Panc1 (cell line): ENCODE measurements at regions not wholly inside any gene's neighbourhood (a gene's known extent, or its start where the extent isn't known, plus 50 kb on each side); places are given as distances from the start of the nearest gene placed in this dataset.

Experiments
- ATAC-seq: fragments of 200-7000 bp; cut with Tn5 transposase; 2 replicates; pipeline ENCODE4 v1.9.1; 2020; ENCODE audit warnings: mild to moderate bottlenecking, moderate library complexity
- BruUV-seq: library from RNA; stranded (reverse); fragments of 400-500 nt; replicated peaks from 2 replicates; lab custom pipeline; 2021; lab: Mats Ljungman, UMichigan
- CTCF ChIA-PET: fragments of 300-600 bp; sonication (Branson Sonifier 250); formaldehyde crosslinking; loops from one replicate; lab custom pipeline; 2022; ENCODE audit warnings: antibody characterized with exemption; lab: Charles Lee
- POLR2A ChIA-PET: fragments of 300-600 bp; sonication (Branson Sonifier 250); formaldehyde crosslinking; loops from one replicate; lab custom pipeline; 2022; ENCODE audit warnings: antibody characterized with exemption; lab: Charles Lee
- DNase-seq: peaks from one replicate; pipeline ENCODE4 v3.0.0-alpha.2; 2010; ENCODE audit warnings: low read depth, low spot score
- H3K27ac ChIP-seq: 2 replicates; pipeline ENCODE4 v1.5.1; 2011; ENCODE audit warnings: mild to moderate bottlenecking, low read length, inconsistent platforms
- H3K27me3 ChIP-seq: fragments of 200-500 bp; sonication (Bioruptor generic); 2 replicates; pipeline ENCODE4 v1.6.0; 2014; ENCODE audit warnings: low read length, inconsistent platforms; ENCODE audit not compliant: control insufficient read depth, insufficient read depth
- H3K36me3 ChIP-seq: fragments of 200-500 bp; sonication (Bioruptor generic); 2 replicates; pipeline ENCODE4 v1.5.1; 2014; ENCODE audit warnings: inconsistent platforms, mild to moderate bottlenecking, low read length, moderate library complexity; ENCODE audit not compliant: control insufficient read depth, insufficient read depth
- H3K4me1 ChIP-seq: 2 replicates; pipeline ENCODE4 v1.5.1; 2011; ENCODE audit warnings: inconsistent platforms, mild to moderate bottlenecking, low read length, moderate library complexity; ENCODE audit not compliant: control insufficient read depth, insufficient read depth
- H3K4me3 ChIP-seq, 2 experiments: 2 replicates each; pipeline ENCODE4 v1.5.1; 2011 to 2012; ENCODE audit warnings: low read depth in 2 of 2, low read length in 2 of 2, mild to moderate bottlenecking in 2 of 2, inconsistent platforms in 1 of 2, moderate library complexity in 1 of 2
- H3K9me3 ChIP-seq: fragments of 200-500 bp; sonication (Bioruptor generic); 2 replicates; pipeline ENCODE4 v1.5.1; 2014; ENCODE audit warnings: low read depth, mild to moderate bottlenecking, inconsistent platforms, low read length, moderate library complexity; ENCODE audit not compliant: control insufficient read depth, insufficient read depth
- CTCF ChIP-seq: fragments of 450-650 bp; IDR thresholded peaks from 2 replicates; pipeline ENCODE4 v1.5.1; 2017; ENCODE audit warnings: mild to moderate bottlenecking
- POLR2AphosphoS5 ChIP-seq: IDR thresholded peaks from 2 replicates; pipeline ENCODE4 v1.6.1; 2012; ENCODE audit warnings: mild to moderate bottlenecking, low read depth, low read length, moderate library complexity
- REST ChIP-seq, 2 experiments: IDR thresholded peaks; 2 replicates each; pipeline ENCODE4 v1.6.1; 2011 to 2012; ENCODE audit warnings: low read depth in 2 of 2, control low read depth in 1 of 2, low read length in 1 of 2, mild to moderate bottlenecking in 1 of 2, moderate library complexity in 1 of 2; ENCODE audit not compliant: insufficient read depth in 1 of 2
- SIN3A ChIP-seq: IDR thresholded peaks from 2 replicates; pipeline ENCODE4 v1.6.1; 2012; ENCODE audit warnings: low read depth, mild to moderate bottlenecking, low read length, moderate library complexity, borderline replicate concordance; ENCODE audit not compliant: insufficient read depth
- TCF7L2 ChIP-seq: IDR thresholded peaks from 2 replicates; pipeline ENCODE4 v1.6.1; 2011; ENCODE audit warnings: mild to moderate bottlenecking, low read depth, low read length, inconsistent platforms
- in situ Hi-C: cut with HindIII; loops from 2 replicates; pipeline ENCODE4 v1.10.0; 2016; ENCODE audit warnings: low sequenced_read_pairs, low pct_unique_long_range_greater_than_20kb
- intact Hi-C: fragments of 100-400 bp; cut with micrococcal nuclease; formaldehyde crosslinking; loops from one replicate; pipeline ENCODE4 v1.10.0; 2022; ENCODE audit not compliant: unreplicated experiment

- POLR2A ChIA-PET = no interaction called here
- in situ Hi-C loops (no loop called here), intact Hi-C loops (no loop called here)
- Histone ChIP-seq H3K4me1 (no peaks in the 10 kb centered on the region), H3K27me3 (no peaks in the 10 kb centered on the region), H3K4me3 (no peak overlapping the region), H3K9me3 (no peaks in the 10 kb centered on the region), H3K36me3 (no peaks in the 10 kb centered on the region), H3K27ac (no peak overlapping the region; the same call in 1 of the 2 replicates)
- TF ChIP-seq TCF7L2 (no peak), REST (IDR thresholded peaks at IDR 0.05; ENCODE audit: insufficient read depth in 1 of 2, low read depth in 2 of 2, low read length in 1 of 2) (no peak), POLR2AphosphoS5 (no peak), SIN3A (no peak), CTCF (no peak)
- ATAC-seq (no peak), DNase-seq (no peak)
- BruUV-seq = no TSS peak
- CTCF ChIA-PET = no interaction called here
Measured at GRCh38 chr6:8207869-8208191, 105.5 kb upstream of the EEF1E1 start.

- ATAC-seq (no peak), DNase-seq (no peak)
- BruUV-seq = no TSS peak
- Histone ChIP-seq H3K4me3 (no peak overlapping the region), H3K27me3 (no peaks in the 10 kb centered on the region), H3K4me1 (no peaks in the 10 kb centered on the region), H3K9me3 (no peaks in the 10 kb centered on the region), H3K27ac (peak overlapping the region; percentile 35; the same call in 1 of the 2 replicates), H3K36me3 (no peaks in the 10 kb centered on the region)
- ChIA-PET CTCF (no interaction called here), POLR2A (interaction anchor here (0.6 kb wide), 1 partner anchor 11 kb away, joined by 3 read pairs; no protein-coding TSS in a partner anchor)
- in situ Hi-C loops (no loop called here), intact Hi-C loops (no loop called here)
- no peak for TF ChIP-seq CTCF
- TF ChIP-seq TCF7L2 = no peak
- TF ChIP-seq REST (IDR thresholded peaks at IDR 0.05; ENCODE audit: insufficient read depth in 1 of 2, low read depth in 2 of 2, low read length in 1 of 2) = no peak
- no peak for TF ChIP-seq POLR2AphosphoS5
- no peak for TF ChIP-seq SIN3A
Measured at GRCh38 chr6:8207191-8207868, 105.0 kb upstream of the EEF1E1 start.
